Middle frontal gyrus (tissue), 1 donor: ENCODE measurements at regions not wholly inside any gene's neighbourhood (a gene's known extent, or its start where the extent isn't known, plus 50 kb on each side); places are given as distances from the start of the nearest gene placed in this dataset.

ENCODE experiments used
- DNase-seq: peaks from one replicate; pipeline ENCODE4 v3.0.0-alpha.2; 2015; ENCODE audit warnings: low spot score; ENCODE audit errors: extremely low spot score

- DNase-seq: no peak
Measured at GRCh38 chr9:11318946-11319345, 706.1 kb upstream of the PTPRD start.

GRCh38 chr9:11319538-11319937 lies 706.7 kb upstream of the PTPRD start:
- no peak for DNase-seq

- DNase-seq: no peak
Measured at GRCh38 chr9:11320989-11321388, 708.2 kb upstream of the PTPRD start.

GRCh38 chr9:11323457-11323856 lies 710.7 kb upstream of the PTPRD start:
- no peak for DNase-seq

- DNase-seq: no peak
Measured at GRCh38 chr9:11326231-11326630, 713.4 kb upstream of the PTPRD start.

- DNase-seq: no peak
Measured at GRCh38 chr9:11328326-11328725, 715.5 kb upstream of the PTPRD start.

- DNase-seq: no peak
Measured at GRCh38 chr9:11335011-11335410, 722.2 kb upstream of the PTPRD start.

GRCh38 chr9:11338130-11338529 lies 725.3 kb upstream of the PTPRD start:
- DNase-seq: no peak

- no peak for DNase-seq
Measured at GRCh38 chr9:11340654-11341053, 727.9 kb upstream of the PTPRD start.

- DNase-seq: no peak
Measured at GRCh38 chr9:11347437-11347836, 734.6 kb upstream of the PTPRD start.

- no peak for DNase-seq
Measured at GRCh38 chr9:11348366-11348765, 735.6 kb upstream of the PTPRD start.

GRCh38 chr9:11349187-11349586 lies 736.4 kb upstream of the PTPRD start:
- DNase-seq: no peak

- DNase-seq: no peak
Measured at GRCh38 chr9:11352612-11353011, 739.8 kb upstream of the PTPRD start.

GRCh38 chr9:11356067-11356466 lies 743.3 kb upstream of the PTPRD start:
- no peak for DNase-seq

- DNase-seq: no peak
Measured at GRCh38 chr9:11366585-11367129, 753.9 kb upstream of the PTPRD start.

- no peak for DNase-seq
Measured at GRCh38 chr9:11374926-11375325, 762.1 kb upstream of the PTPRD start.

GRCh38 chr9:11402621-11403020 lies 789.8 kb upstream of the PTPRD start:
- DNase-seq: no peak

GRCh38 chr9:11414241-11414640 lies 801.4 kb upstream of the PTPRD start:
- DNase-seq: no peak

- DNase-seq: no peak
Measured at GRCh38 chr9:11417782-11418181, 805.0 kb upstream of the PTPRD start.

- DNase-seq: no peak
Measured at GRCh38 chr9:11431490-11431889, 818.7 kb upstream of the PTPRD start.

- no peak for DNase-seq
Measured at GRCh38 chr9:11432361-11432760, 819.6 kb upstream of the PTPRD start.

GRCh38 chr9:11443631-11444030 lies 830.8 kb upstream of the PTPRD start:
- DNase-seq: no peak

GRCh38 chr9:11457825-11458790 lies 845.3 kb upstream of the PTPRD start:
- DNase-seq: no peak
